Hematopoietic multipotent progenitor cell treated with erythropoietin and hydrocortisone succinate and interleukin-3 and kit ligand, for 4 days (in vitro differentiated cells): ENCODE measurements at regions not wholly inside any gene's neighbourhood (a gene's known extent, or its start where the extent isn't known, plus 50 kb on each side); places are given as distances from the start of the nearest gene placed in this dataset.

ENCODE experiments used
- DNase-seq: peaks from one replicate; pipeline ENCODE4 v3.0.0-alpha.2; 2015

GRCh38 chr14:100955201-100955600, 51.7 kb upstream of the RTL1 start:
- no peak for DNase-seq

- no peak for DNase-seq
Measured at GRCh38 chr14:100962494-100962893, 59.0 kb upstream of the RTL1 start.

- DNase-seq = no peak
Measured at GRCh38 chr14:100965296-100965695, 61.8 kb upstream of the RTL1 start.

GRCh38 chr14:100967178-100967577, 63.7 kb upstream of the RTL1 start:
- no peak for DNase-seq

GRCh38 chr14:100967930-100968329, 64.4 kb upstream of the RTL1 start:
- DNase-seq = no peak

- DNase-seq = no peak
Measured at GRCh38 chr14:100972118-100972897, 68.8 kb upstream of the RTL1 start.

GRCh38 chr14:100975671-100976070, 72.1 kb upstream of the RTL1 start:
- no peak for DNase-seq

GRCh38 chr14:100979079-100979478, 75.6 kb upstream of the RTL1 start:
- no peak for DNase-seq

- no peak for DNase-seq
Measured at GRCh38 chr14:100979780-100980179, 76.3 kb upstream of the RTL1 start.

- no peak for DNase-seq
Measured at GRCh38 chr14:100980823-100981222, 77.3 kb upstream of the RTL1 start.

- no peak for DNase-seq
Measured at GRCh38 chr14:100981809-100982208, 78.3 kb upstream of the RTL1 start.

GRCh38 chr14:100982353-100982752, 78.8 kb upstream of the RTL1 start:
- no peak for DNase-seq

GRCh38 chr14:100982762-100983161, 79.2 kb upstream of the RTL1 start:
- no peak for DNase-seq

- DNase-seq = no peak
Measured at GRCh38 chr14:100983710-100984109, 80.2 kb upstream of the RTL1 start.

- no peak for DNase-seq
Measured at GRCh38 chr14:100988011-100988410, 84.5 kb upstream of the RTL1 start.

GRCh38 chr14:100988411-100988900, 84.9 kb upstream of the RTL1 start:
- DNase-seq = no peak

- no peak for DNase-seq
Measured at GRCh38 chr14:100988956-100989355, 85.4 kb upstream of the RTL1 start.

- peak; percentile 1 for DNase-seq
Measured at GRCh38 chr14:100989924-100990323, 86.4 kb upstream of the RTL1 start.

GRCh38 chr14:100994082-100994481, 90.6 kb upstream of the RTL1 start:
- DNase-seq = no peak

GRCh38 chr14:100994756-100995330, 91.3 kb upstream of the RTL1 start:
- no peak for DNase-seq

- DNase-seq = no peak
Measured at GRCh38 chr14:101000711-101001250, 97.3 kb upstream of the RTL1 start.

GRCh38 chr14:101001311-101002069, 98.0 kb upstream of the RTL1 start:
- DNase-seq = no peak

GRCh38 chr14:101002738-101003137, 99.2 kb upstream of the RTL1 start:
- DNase-seq = no peak

GRCh38 chr14:101004176-101004575, 100.7 kb upstream of the RTL1 start:
- no peak for DNase-seq
